OCI-M2 (cell line): ENCODE measurements at regions not wholly inside any gene's neighbourhood (a gene's known extent, or its start where the extent isn't known, plus 50 kb on each side); places are given as distances from the start of the nearest gene placed in this dataset.

Source experiments
- DNase-seq: peaks from one replicate; lab custom pipeline; 2025; ENCODE audit not compliant: unreplicated experiment; lab: John Stamatoyannopoulos, UW

DNA sequence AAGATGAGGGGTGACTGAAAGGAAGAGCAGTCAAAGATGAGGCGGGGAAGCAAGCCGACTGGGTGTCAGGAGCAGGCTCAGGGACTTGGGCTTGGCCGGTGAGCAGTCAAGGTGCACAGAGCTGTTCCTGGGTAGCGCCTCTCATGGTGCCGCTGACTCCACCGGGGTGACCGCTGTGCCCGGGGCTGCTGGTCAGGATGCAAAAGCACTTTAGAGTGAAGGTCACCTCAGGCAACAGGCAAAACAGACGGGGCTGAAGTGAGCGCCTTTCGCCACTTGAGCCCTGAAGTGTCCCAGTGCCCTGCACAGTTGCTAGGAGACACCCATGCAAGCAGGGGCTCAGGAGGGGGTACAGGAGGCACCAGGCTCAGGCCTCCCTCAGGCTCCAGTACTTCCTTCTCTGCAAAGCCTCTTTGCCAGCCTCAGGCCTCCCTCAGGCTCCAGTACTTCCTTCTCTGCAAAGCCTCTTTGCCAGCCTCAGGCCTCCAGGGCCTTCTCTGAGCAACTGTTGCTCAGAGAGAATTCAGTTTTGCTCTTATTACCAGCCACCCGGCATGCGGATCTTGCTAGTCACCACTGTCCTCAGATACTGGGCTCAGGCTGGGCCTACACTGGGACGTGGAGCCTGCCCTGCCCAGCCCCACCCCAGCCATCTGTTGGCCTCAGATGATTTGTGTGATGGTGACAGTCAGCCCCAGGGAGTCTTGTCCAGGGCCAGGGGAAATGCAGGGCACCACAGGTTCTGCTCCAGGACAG, 99.7 kb upstream of the IRF2BP2 start:
- DNase-seq, result no peak

DNA sequence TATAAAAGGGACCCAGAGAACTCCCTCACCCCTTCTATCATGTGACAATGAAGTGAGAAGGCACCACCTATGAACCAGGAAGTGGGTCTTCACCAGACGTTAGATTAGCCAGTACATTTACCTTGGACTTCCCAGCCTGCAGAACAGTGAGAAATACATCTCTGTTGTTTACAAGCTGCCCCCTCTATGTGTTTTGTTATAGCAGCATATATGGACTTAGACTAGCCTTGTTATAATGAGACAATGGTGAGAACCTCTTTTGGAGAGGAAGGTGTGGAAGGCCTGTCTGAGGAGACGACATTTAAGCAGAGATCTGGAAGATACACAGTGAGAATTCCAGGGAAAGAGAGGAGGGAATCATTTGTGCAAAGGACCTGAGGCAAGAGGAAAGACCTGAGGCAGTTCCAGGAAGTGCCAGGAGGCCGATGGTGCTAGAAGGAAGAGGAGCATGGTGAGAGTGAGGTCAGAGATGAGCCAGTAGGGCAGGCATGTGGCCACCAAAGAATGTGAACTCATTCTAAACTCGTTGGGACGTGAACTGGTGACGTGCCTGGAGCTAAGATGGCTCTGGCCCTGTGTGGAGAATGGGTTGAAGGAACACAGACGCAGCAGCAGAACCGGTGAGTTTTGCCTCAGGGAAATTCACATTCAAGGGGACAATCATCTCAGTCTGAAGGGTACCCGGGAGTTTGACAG, 98.9 kb upstream of the IRF2BP2 start:
- no peak for DNase-seq

DNA sequence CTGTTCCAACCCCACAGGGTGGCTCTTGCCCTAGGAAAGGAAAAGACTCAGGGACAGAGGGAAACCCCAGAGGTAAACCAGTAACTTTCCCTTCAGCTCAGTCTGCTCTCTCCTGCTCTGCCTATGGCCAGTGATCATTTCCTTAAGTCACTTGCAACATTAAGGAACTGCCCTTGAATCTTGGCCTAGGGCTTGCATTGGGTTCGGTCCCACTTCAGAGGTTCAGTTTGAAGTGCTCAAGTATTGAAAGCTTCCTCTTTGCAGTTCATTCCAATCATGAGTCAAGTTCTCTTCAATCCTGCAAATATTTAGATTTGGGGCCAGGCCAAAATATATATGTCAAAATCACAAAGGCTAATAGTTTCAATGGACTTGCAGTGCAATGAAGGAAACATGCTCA, 97.7 kb upstream of the IRF2BP2 start:
- DNase-seq, result no peak

DNA sequence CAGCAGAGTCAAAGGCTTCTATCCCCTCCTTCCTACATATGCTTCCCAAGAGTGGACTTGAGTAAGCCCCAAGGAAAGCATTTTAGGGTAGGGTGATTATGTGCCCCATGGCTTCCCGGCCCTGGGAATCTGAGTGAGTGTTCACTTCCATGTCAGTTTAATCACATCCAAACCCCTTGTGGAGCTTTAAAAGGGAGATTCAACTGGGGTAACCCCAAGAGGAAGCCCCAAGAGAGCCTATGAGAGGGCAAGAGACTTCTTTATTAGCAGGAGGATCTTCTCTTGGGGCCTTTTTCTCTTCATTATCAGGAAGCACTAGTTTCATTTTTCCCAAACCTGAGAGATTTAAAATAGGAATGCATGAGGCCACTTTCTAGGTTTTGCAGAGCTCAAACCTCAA, 97.0 kb upstream of the IRF2BP2 start:
- no peak for DNase-seq

DNA sequence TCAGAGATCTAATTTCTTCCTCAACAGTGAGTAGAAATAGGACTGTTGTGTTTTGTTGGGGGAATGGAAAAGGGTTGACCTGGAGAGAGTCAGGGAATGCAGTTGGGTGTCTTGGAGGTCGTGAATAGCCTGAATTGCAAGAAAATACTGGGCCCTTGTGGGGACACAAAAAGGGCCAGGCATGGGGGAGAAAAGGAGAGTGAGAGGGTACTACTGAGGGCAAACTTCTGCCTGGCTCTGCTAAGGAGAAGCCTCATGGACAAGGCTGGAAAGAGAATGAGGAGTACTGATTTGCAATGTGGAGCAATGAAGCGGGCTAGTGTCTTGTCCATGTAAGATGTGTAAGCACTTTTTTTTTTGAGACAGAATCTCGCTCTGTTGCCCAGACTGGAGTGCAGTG, 96.2 kb upstream of the IRF2BP2 start:
- no peak for DNase-seq

DNA sequence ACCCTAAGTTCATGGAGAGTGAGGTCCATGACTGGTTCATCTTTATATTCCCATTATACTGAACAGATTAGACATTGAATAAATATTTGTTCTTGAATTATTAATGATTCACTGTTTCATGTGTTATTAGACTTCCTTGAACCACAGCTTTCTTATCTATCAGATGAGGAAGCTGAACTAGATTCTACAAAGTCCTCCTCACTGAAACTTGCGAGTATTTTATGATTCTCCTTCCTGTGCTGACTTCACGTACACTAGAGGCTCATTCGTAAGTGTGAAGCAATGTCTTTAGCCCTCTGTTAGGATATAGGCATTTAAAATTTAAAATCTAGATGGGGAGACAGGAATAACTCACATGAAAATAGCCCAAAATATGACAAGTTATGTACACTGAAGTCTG, 95.6 kb upstream of the IRF2BP2 start:
- DNase-seq, result no peak

DNA sequence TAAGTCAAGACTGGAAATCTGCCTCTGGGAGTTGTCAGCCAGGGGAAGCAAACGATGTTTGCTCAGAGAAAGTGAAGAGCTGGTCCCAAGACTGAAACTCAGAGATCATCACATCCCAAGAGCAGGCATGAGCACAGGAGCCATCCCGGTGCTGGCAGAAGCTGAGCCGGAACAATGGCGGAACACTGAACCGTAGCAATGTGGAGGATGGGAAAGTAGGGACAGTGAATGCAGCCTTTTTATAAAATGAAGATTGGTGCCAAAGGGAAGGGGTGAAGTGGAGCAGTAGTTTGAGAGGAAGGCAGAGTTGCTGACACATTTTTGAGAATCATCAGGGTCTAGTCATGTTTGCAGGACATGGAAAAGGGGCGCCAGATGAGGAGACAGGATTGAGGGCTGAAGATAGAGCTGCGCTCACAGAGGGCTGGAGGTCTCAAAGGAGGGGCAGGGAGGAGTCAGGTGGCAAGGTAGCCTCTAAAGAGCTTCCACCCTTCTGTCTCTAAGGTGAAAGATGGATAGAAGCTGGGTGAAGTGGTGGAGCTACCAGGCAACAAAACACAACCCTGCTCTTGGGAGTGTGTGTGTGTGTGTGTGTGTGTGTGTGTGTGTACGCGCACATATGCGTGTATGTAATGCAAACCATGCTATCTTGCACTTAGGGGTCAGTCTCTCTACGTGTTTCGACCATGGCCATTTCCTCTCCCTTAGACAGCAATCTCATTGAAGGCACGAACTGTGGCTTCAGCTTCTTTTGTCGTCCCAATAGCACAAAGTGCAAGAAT, 94.3 kb upstream of the IRF2BP2 start:
- DNase-seq, result no peak

DNA sequence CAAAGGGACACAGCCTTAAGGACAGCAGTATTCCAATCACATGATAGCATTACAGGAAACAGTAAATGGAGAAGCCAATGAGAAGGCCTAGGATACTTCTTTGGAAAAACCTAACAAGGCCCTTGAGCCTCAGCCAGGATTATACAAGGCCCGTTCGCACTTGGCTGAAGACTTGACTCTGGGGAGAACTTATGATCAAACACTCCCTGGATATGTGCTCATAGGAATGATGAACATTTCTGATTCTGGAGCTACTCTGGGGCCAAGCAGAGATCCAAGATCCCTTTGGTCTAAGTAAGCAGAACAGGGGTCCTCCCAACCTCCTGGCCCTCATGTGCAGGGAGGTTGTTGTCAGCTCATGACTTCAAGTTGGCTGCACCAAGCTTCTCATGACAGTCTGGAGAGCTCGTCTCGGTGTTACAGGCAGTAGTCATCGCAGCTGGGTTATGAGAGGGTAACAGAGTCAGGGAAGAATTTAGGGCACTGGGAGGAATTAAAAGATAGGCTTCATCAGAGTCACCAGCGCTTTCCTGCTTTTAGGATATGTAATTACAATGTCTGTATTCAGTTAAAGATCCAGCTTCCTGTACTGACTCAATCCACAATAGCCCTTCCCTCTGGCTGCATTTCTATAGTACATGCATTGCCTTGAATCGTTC, 92.5 kb upstream of the IRF2BP2 start:
- no peak for DNase-seq

DNA sequence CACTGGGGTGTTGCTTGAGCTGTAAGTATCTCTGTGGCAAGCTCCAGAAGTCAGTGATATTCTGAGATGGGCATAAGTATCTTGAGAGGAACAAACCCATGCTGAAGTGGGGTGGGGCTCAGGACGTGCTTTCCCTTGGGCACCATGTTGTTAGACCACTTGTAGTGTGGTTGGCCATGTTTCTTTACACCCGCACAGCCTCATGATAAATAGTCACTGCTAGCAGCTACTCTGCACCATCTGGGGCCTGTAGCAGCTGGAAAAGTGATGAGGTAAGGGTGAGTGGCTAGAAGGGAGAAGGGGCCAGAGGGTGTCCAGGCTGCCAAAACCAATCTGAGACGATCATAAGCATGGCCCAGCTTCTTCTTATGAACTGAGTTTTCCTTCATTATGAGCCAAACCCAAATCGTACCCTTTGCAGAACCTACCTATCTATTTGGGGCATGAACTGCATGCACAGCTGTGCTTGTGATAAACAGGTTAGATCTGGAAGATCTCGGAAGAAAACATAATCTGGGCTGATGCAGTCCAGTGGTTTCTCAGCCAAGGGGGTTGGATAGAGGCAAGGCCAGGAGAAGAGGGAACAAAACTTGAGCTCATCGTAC, 91.9 kb upstream of the IRF2BP2 start:
- no peak for DNase-seq

DNA sequence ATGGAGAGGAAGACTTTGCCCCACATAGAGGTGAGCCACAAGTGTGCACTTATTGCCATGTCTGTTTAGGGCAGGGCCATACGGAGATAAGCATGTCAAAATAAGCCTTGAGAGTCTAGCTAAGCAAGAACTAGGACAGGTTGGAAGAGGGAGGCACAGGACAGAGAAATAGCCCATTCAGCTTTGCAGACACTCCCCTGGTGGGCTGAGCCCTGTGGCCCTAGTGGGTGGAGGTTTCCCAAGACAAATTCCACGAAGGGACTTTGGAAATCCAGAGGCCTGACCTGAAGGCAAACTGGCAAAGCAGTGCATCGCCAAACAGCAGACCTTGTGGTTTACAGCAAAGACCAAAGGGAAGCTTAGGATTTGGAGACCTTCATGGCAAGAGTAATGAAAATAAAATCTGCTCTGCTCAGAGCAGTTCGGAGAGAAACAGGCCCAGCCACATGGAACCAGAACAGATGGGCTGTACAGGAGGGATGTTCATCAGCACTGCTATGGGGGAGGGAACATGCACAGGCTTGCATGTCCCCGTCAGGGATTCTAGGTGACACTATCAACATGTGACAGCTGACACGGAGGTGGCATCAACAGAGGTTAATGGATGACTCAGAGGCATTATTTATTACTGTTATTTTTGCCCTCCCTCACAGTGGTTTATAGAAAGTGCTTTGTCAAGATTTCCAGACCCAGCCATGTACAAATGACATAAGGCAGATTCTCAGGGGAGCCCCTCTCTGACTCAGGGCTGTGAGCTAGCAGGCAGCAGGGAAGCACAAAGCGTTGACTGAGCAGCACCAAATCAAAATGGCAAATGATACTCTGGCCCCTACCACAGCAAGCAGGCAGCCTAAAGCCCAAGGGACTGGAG, 90.1 kb upstream of the IRF2BP2 start:
- no peak for DNase-seq

DNA sequence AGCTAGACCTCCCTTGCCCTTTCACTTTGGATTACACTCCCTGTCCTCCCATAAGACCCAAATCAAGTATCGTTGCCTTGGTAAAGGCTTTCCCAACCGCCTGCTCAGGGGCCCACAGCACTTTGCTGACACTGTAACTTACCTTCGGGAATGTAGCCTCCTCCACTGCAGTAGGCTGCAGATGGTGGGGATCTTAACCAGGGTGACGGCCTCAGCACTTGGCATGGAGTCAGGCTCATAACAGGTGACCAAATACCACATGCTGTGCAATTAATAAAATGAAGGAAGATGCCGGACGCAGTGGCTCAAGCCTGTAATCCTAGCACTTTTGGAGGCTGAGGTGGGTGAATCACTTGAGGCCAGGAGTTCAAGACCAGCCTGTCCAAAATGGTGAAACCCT, 88.7 kb upstream of the IRF2BP2 start:
- DNase-seq, result no peak

DNA sequence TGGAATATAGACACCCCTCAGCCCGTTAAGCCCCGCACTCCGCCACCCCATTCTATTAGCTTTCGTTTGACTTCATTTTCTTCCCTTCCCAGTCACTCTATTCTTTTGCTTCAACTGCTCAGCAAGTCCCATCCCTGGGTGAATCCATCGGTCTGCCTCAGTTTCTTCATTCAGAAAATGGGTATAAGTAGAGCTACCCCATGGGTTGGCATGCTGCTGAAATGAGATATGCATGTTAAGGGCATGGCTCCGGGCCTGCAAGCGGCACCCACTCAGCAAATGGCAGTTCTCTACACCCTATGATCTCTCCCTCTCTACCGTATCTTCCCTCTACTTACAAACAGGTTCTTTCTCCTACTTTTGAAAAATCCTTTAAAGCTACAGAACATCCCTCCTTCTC, 87.8 kb upstream of the IRF2BP2 start:
- DNase-seq, result no peak

DNA sequence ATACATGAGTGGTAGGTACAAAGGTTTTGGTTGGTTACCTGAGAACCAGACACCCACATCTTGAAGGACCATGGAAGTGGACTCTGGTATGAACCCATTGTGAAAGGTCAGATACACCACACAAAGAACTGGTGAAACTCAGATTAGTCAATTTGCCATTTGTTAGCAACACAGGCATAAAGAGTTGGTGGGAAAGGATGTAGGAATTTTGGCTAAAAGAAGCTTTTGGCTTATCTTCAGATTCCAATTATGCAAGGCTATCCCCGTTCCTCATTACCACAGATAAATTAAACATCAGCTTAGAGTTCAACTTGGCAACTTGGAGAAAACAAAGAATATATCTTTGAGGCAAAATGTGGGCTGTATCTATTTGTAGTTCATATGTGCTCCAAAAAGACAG, 87.0 kb upstream of the IRF2BP2 start:
- DNase-seq, result no peak

DNA sequence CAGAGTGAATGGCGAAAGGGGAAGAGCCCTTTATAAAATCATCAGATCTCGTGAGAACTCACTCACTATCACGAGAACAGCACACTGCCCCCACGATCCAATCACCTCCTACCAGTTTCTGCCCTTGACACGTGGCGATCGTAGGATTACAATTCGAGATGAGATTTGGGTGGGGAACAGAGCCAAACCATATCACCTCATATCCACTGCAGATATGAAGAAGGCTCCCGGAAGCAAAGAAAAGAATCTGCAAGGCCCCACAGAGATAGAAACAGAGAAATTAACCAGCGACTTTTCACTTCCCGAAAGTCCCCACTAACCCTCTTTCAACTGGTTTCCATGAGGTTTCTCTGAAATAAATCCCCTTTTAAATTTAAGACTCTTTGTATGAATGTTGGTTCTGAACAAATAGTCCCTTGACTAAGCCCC, 86.2 kb upstream of the IRF2BP2 start:
- no peak for DNase-seq

DNA sequence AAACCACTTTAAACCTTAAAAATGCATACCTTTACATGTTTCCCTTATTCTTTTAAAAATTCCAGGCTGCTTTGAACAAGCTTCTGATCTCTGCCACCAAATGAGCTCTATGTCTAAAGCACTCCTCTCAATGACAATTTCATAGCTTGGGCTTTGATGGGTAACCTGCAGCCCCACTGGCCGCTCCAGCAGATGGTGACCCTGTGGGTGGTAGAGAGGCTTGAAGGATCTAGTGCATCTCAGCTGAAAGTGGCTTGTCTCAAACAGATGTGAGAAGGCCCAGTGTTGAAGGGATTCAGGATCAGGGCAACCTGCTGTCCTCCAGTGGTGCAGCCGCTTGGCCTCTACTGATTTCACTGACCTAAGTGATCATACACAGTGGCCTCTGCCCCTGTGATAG, 84.7 kb upstream of the IRF2BP2 start:
- DNase-seq, result no peak

DNA sequence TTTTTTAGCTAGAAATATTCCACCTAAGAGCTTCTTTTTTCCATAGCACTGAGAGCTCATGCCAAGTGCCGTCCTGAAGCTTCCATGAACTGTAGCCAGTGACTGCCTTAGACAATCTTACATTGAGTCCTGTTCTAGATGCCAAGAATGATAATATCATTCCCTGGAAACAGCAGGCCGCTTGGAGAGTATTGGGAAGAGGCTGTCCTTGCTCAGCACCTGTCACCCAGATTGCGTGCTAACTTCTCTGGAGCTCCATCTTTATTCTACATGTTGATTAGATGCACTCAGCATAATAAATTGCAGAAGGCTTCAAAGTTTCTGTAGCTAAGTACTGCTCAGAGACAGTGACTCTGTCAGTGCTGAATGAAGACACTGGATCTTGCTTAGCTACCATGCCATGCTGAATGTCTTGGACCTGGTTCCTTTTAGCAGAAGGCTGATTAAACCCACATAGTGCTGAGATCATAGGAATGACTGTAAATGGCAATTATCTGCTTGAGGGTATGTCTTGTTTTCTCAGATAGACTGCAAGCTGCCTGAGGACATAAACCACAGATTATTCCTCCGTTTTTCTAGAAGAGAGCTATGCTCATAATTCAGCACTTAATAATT, 83.1 kb upstream of the IRF2BP2 start:
- no peak for DNase-seq

DNA sequence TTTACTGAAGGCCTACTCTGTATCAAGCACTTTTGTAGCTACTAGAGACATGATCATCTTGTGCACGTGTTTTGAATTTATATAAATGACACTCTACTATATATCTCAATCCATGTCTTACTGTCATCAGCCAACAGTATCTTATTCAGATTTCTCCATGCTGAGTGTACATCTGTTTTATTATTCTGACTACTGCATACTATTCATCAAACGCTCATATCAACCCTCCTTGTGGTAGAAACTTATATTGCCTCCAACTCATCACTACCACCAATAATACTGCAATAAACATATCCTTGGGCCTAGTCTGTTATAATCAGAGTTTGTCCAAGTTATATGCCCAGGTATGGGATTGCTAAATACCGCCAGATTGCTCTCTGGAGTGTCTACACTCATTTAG, 81.6 kb upstream of the IRF2BP2 start:
- DNase-seq, result no peak

DNA sequence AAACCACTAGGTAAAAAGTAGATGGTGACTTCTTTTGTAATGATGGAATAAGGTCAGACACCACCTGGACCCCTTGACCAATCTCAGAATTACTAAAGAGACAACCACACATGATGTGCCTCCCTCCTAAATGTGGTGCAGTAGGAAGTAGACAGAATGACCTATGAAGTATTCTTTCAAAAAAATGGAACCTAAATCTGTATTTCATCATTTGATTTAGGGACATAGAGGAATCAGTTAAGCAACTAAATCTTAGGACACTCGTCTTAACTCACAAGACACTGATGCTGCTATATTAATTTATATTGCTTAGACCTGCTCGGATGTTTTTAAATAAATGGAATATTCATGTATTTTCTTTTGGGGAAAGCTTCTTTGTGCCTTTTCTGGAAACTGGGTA, 80.9 kb upstream of the IRF2BP2 start:
- no peak for DNase-seq

DNA sequence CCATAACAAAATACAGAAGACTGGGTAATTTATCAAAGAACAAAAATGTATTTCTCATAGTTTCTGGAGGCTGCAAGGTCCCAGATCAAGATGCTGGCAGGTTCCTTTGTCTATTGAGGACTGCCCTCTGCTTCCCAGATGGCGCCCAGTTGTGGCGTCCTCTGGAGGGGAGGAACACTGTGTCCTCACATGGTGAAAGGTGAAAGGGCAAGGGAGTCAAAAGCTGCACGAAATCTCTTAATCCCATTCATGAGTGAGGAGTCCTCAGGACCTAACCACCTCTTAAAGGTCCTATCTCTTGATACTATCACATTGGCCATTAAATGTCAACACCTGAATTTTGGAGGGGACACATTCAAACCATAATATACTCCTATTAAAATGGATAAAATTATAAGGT, 79.3 kb upstream of the IRF2BP2 start:
- no peak for DNase-seq

DNA sequence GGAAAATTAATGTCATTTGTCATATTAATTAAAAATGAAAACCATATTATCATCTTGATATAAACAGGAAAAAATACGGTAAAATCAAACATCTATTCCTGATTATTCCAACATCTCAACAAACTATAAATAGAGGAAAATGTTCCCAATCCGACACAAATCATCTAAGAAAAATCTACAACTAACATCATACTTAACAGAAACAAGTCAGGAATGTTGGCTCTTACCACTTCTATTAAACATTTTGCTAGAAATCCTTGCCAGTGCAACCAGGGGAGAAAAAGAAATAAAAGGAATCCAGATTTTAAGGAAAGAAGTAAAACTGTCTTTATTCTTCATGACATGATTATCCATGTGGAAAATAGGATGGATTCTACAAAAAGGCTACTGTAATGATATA, 77.0 kb upstream of the IRF2BP2 start:
- DNase-seq, result no peak
